Activated naive CD8-positive, alpha-beta T cell treated with anti-CD3 and anti-CD28 coated beads, Interleukin-2, amount 10 ng/mL, durations not matched to agents 7 days and 5 days (primary cell): ENCODE measurements at regions not wholly inside any gene's neighbourhood (a gene's known extent, or its start where the extent isn't known, plus 50 kb on each side); places are given as distances from the start of the nearest gene placed in this dataset.

ENCODE experiments used
- ATAC-seq: fragments of 150-1000 bp; cut with Tn5 transposase; one replicate; pipeline ENCODE4 v1.10.0; 2021; ENCODE audit warnings: low read depth, moderate library complexity
- POLR2A ChIA-PET: fragments of 350-600 bp; sonication (Branson Sonifier 250); formaldehyde crosslinking; loops from one replicate; lab custom pipeline; 2021; ENCODE audit warnings: antibody characterized with exemption; lab: Charles Lee
- DNase-seq: peaks from one replicate; pipeline ENCODE4 v3.0.0; 2021
- H3K27ac Mint-ChIP-seq: one replicate; pipeline ENCODE4 v1.8.0; 2022; ENCODE audit warnings: mild to moderate bottlenecking, mixed read lengths
- H3K27me3 Mint-ChIP-seq: one replicate; pipeline ENCODE4 v1.8.0; 2022; ENCODE audit warnings: mild to moderate bottlenecking, moderate library complexity, mixed read lengths
- H3K36me3 Mint-ChIP-seq: one replicate; pipeline ENCODE4 v1.8.0; 2021; ENCODE audit warnings: mild to moderate bottlenecking, mixed read lengths
- H3K4me1 Mint-ChIP-seq: one replicate; pipeline ENCODE4 v1.8.0; 2021; ENCODE audit warnings: mixed read lengths
- H3K4me3 Mint-ChIP-seq: one replicate; pipeline ENCODE4 v1.8.0; 2022; ENCODE audit warnings: mild to moderate bottlenecking, moderate library complexity, mixed read lengths
- H3K9me3 Mint-ChIP-seq: one replicate; pipeline ENCODE4 v1.8.0; 2021; ENCODE audit warnings: mixed read lengths

GRCh38 chr7:84822941-84823510 lies 363.8 kb downstream of the SEMA3D start:
- Mint-ChIP-seq H3K36me3 (no peaks in the 10 kb centered on the region), H3K27me3 (no peaks in the 10 kb centered on the region), H3K4me1 (no peaks in the 10 kb centered on the region), H3K4me3 (no peak overlapping the region), H3K9me3 (no peaks in the 10 kb centered on the region), H3K27ac (no peak overlapping the region)
- POLR2A ChIA-PET, result no interaction called here
- ATAC-seq, result no peak
- no peak for DNase-seq

- no peaks in the 10 kb centered on the region for H3K27me3 Mint-ChIP-seq
- DNase-seq, result no peak
- POLR2A ChIA-PET, result no interaction called here
Measured at GRCh38 chr7:84821671-84822534, 365.0 kb downstream of the SEMA3D start.

GRCh38 chr7:84820481-84820880 lies 366.4 kb downstream of the SEMA3D start:
- POLR2A ChIA-PET, result no interaction called here
- H3K27me3 Mint-ChIP-seq, result no peaks in the 10 kb centered on the region
- H3K4me3 Mint-ChIP-seq, result no peak overlapping the region
- no peaks in the 10 kb centered on the region for H3K36me3 Mint-ChIP-seq
- no peak for ATAC-seq
- H3K4me1 Mint-ChIP-seq, result no peaks in the 10 kb centered on the region
- H3K27ac Mint-ChIP-seq, result no peak overlapping the region
- no peaks in the 10 kb centered on the region for H3K9me3 Mint-ChIP-seq
- DNase-seq, result no peak

More at GRCh38 chr7:84821671-84822534, 365.0 kb downstream of the SEMA3D start:
- Mint-ChIP-seq H3K9me3 (no peaks in the 10 kb centered on the region), H3K4me3 (no peak overlapping the region), H3K27ac (no peak overlapping the region), H3K36me3 (no peaks in the 10 kb centered on the region), H3K4me1 (no peaks in the 10 kb centered on the region)
- no peak for ATAC-seq

GRCh38 chr7:84817016-84817415 lies 369.8 kb downstream of the SEMA3D start:
- DNase-seq (no peak), ATAC-seq (no peak)
- H3K4me1 Mint-ChIP-seq, result no peaks in the 10 kb centered on the region
- POLR2A ChIA-PET, result no interaction called here
- H3K4me3 Mint-ChIP-seq, result no peak overlapping the region
- no peaks in the 10 kb centered on the region for H3K36me3 Mint-ChIP-seq
- no peak overlapping the region for H3K27ac Mint-ChIP-seq
- H3K27me3 Mint-ChIP-seq, result no peaks in the 10 kb centered on the region
- H3K9me3 Mint-ChIP-seq, result no peaks in the 10 kb centered on the region

GRCh38 chr7:84813376-84813775 lies 373.5 kb downstream of the SEMA3D start:
- H3K9me3 Mint-ChIP-seq, result no peaks in the 10 kb centered on the region
- H3K27me3 Mint-ChIP-seq, result no peaks in the 10 kb centered on the region
- no peaks in the 10 kb centered on the region for H3K36me3 Mint-ChIP-seq
- H3K27ac Mint-ChIP-seq, result no peak overlapping the region
- ATAC-seq (no peak), DNase-seq (no peak)
- H3K4me1 Mint-ChIP-seq, result no peaks in the 10 kb centered on the region
- no peak overlapping the region for H3K4me3 Mint-ChIP-seq
- POLR2A ChIA-PET, result no interaction called here

- ATAC-seq, result no peak
- Mint-ChIP-seq H3K4me1 (no peaks in the 10 kb centered on the region), H3K9me3 (no peaks in the 10 kb centered on the region)
Measured at GRCh38 chr7:84812021-84812420, 374.8 kb downstream of the SEMA3D start.

GRCh38 chr7:84811362-84811761 lies 375.5 kb downstream of the SEMA3D start:
- Mint-ChIP-seq H3K36me3 (no peaks in the 10 kb centered on the region), H3K27ac (no peak overlapping the region), H3K4me1 (no peaks in the 10 kb centered on the region), H3K4me3 (no peak overlapping the region), H3K27me3 (no peaks in the 10 kb centered on the region), H3K9me3 (no peaks in the 10 kb centered on the region)
- POLR2A ChIA-PET, result no interaction called here
- DNase-seq, result no peak
- no peak for ATAC-seq

More at GRCh38 chr7:84812021-84812420, 374.8 kb downstream of the SEMA3D start:
- DNase-seq, result no peak
- no peaks in the 10 kb centered on the region for H3K36me3 Mint-ChIP-seq
- H3K27me3 Mint-ChIP-seq, result no peaks in the 10 kb centered on the region
- no peak overlapping the region for H3K27ac Mint-ChIP-seq
- H3K4me3 Mint-ChIP-seq, result no peak overlapping the region
- POLR2A ChIA-PET, result no interaction called here

- H3K9me3 Mint-ChIP-seq, result no peaks in the 10 kb centered on the region
Measured at GRCh38 chr7:84809877-84810276, 377.0 kb downstream of the SEMA3D start.

GRCh38 chr7:84803979-84804378 lies 382.9 kb downstream of the SEMA3D start:
- no peaks in the 10 kb centered on the region for H3K9me3 Mint-ChIP-seq
- ATAC-seq (no peak), DNase-seq (no peak)
- POLR2A ChIA-PET, result no interaction called here
- no peaks in the 10 kb centered on the region for H3K27me3 Mint-ChIP-seq
- no peaks in the 10 kb centered on the region for H3K4me1 Mint-ChIP-seq
- H3K4me3 Mint-ChIP-seq, result no peak overlapping the region
- no peak overlapping the region for H3K27ac Mint-ChIP-seq
- H3K36me3 Mint-ChIP-seq, result no peaks in the 10 kb centered on the region

More at GRCh38 chr7:84809877-84810276, 377.0 kb downstream of the SEMA3D start:
- Mint-ChIP-seq H3K4me3 (no peak overlapping the region), H3K4me1 (no peaks in the 10 kb centered on the region), H3K27ac (no peak overlapping the region), H3K36me3 (no peaks in the 10 kb centered on the region), H3K27me3 (no peaks in the 10 kb centered on the region)
- no peak for ATAC-seq
- no peak for DNase-seq
- POLR2A ChIA-PET, result no interaction called here

GRCh38 chr7:84801396-84801795 lies 385.5 kb downstream of the SEMA3D start:
- no peaks in the 10 kb centered on the region for H3K36me3 Mint-ChIP-seq
- no peaks in the 10 kb centered on the region for H3K27me3 Mint-ChIP-seq
- ATAC-seq (no peak), DNase-seq (no peak)
- no peak overlapping the region for H3K4me3 Mint-ChIP-seq
- POLR2A ChIA-PET, result no interaction called here
- H3K9me3 Mint-ChIP-seq, result no peaks in the 10 kb centered on the region
- no peaks in the 10 kb centered on the region for H3K4me1 Mint-ChIP-seq
- no peak overlapping the region for H3K27ac Mint-ChIP-seq

- H3K27ac Mint-ChIP-seq, result no peak overlapping the region
- POLR2A ChIA-PET, result no interaction called here
- no peaks in the 10 kb centered on the region for H3K4me1 Mint-ChIP-seq
- H3K4me3 Mint-ChIP-seq, result no peak overlapping the region
- ATAC-seq (no peak), DNase-seq (no peak)
- H3K27me3 Mint-ChIP-seq, result no peaks in the 10 kb centered on the region
- no peaks in the 10 kb centered on the region for H3K36me3 Mint-ChIP-seq
- H3K9me3 Mint-ChIP-seq, result no peaks in the 10 kb centered on the region
Measured at GRCh38 chr7:84800846-84801245, 386.0 kb downstream of the SEMA3D start.

GRCh38 chr7:84799106-84799505 lies 387.8 kb downstream of the SEMA3D start:
- POLR2A ChIA-PET, result no interaction called here
- H3K4me1 Mint-ChIP-seq, result no peaks in the 10 kb centered on the region
- H3K27me3 Mint-ChIP-seq, result no peaks in the 10 kb centered on the region
- no peaks in the 10 kb centered on the region for H3K36me3 Mint-ChIP-seq
- DNase-seq, result no peak
- H3K9me3 Mint-ChIP-seq, result no peaks in the 10 kb centered on the region
- ATAC-seq, result no peak
- no peak overlapping the region for H3K27ac Mint-ChIP-seq
- no peak overlapping the region for H3K4me3 Mint-ChIP-seq

GRCh38 chr7:84792231-84792893 lies 394.5 kb downstream of the SEMA3D start:
- no peak overlapping the region for H3K4me3 Mint-ChIP-seq

GRCh38 chr7:84790882-84791281 lies 396.0 kb downstream of the SEMA3D start:
- Mint-ChIP-seq H3K4me1 (no peaks in the 10 kb centered on the region), H3K27me3 (peaks cover 2% of the 10 kb centered on the region), H3K9me3 (no peaks in the 10 kb centered on the region), H3K36me3 (no peaks in the 10 kb centered on the region), H3K4me3 (no peak overlapping the region), H3K27ac (no peak overlapping the region)
- POLR2A ChIA-PET, result no interaction called here
- DNase-seq (no peak), ATAC-seq (no peak)

More at GRCh38 chr7:84792231-84792893, 394.5 kb downstream of the SEMA3D start:
- H3K36me3 Mint-ChIP-seq, result no peaks in the 10 kb centered on the region
- peaks cover 2% of the 10 kb centered on the region for H3K27me3 Mint-ChIP-seq
- no peaks in the 10 kb centered on the region for H3K4me1 Mint-ChIP-seq
- POLR2A ChIA-PET, result no interaction called here
- no peaks in the 10 kb centered on the region for H3K9me3 Mint-ChIP-seq
- no peak for DNase-seq
- H3K27ac Mint-ChIP-seq, result no peak overlapping the region
- ATAC-seq, result no peak
